PC-3 (cell line): ENCODE measurements at regions not wholly inside any gene's neighbourhood (a gene's known extent, or its start where the extent isn't known, plus 50 kb on each side); places are given as distances from the start of the nearest gene placed in this dataset.

Experiments used
- ATAC-seq: fragments of 200-7000 bp; cut with Tn5 transposase; 2 replicates; pipeline ENCODE4 v1.9.1; 2020; ENCODE audit warnings: mild to moderate bottlenecking, moderate library complexity
- BruUV-seq: library from RNA; stranded (reverse); fragments of 400-500 nt; replicated peaks from 2 replicates; lab custom pipeline; 2021; lab: Mats Ljungman, UMichigan
- CTCF ChIA-PET: fragments of 300-600 bp; sonication (Branson Sonifier 250); formaldehyde crosslinking; loops from one replicate; lab custom pipeline; 2022; ENCODE audit warnings: antibody characterized with exemption; lab: Charles Lee
- POLR2A ChIA-PET: fragments of 300-600 bp; sonication (Branson Sonifier 250); formaldehyde crosslinking; loops from one replicate; lab custom pipeline; 2022; ENCODE audit warnings: antibody characterized with exemption; ENCODE audit not compliant: unreplicated experiment; lab: Charles Lee
- DNase-seq: peaks from one replicate; pipeline ENCODE4 v3.0.0-alpha.2; 2015
- H2AFZ ChIP-seq: fragments of 300-600 bp; sonication (generic); 2 replicates; pipeline ENCODE4 v1.6.0; 2016; ENCODE audit warnings: antibody characterized with exemption, low read length
- H3F3A ChIP-seq: fragments of 300-600 bp; sonication (generic); one replicate; pipeline ENCODE4 v1.6.0; 2017; ENCODE audit warnings: antibody characterized with exemption, low read length, control low read depth, mild to moderate bottlenecking; ENCODE audit not compliant: unreplicated experiment
- H3K27ac ChIP-seq: fragments of 300-600 bp; sonication (generic); 2 replicates; pipeline ENCODE4 v1.5.1; 2016; ENCODE audit warnings: mild to moderate bottlenecking, low read length
- H3K27me3 ChIP-seq: fragments of 300-600 bp; sonication (generic); 2 replicates; pipeline ENCODE4 v1.6.1; 2016; ENCODE audit warnings: low read length, mixed read lengths
- H3K36me3 ChIP-seq: fragments of 300-600 bp; sonication (generic); 2 replicates; pipeline ENCODE4 v1.6.1; 2016; ENCODE audit warnings: low read depth, mixed run types, low read length, mixed read lengths
- H3K4me1 ChIP-seq: fragments of 300-600 bp; sonication (generic); 2 replicates; pipeline ENCODE4 v1.5.1; 2016; ENCODE audit warnings: low read length; ENCODE audit not compliant: insufficient read depth
- H3K4me2 ChIP-seq: fragments of 300-600 bp; sonication (generic); 2 replicates; pipeline ENCODE4 v1.6.0; 2016; ENCODE audit warnings: low read length
- H3K4me3 ChIP-seq: fragments of 300-600 bp; sonication (generic); 2 replicates; pipeline ENCODE4 v1.5.1; 2016; ENCODE audit warnings: mild to moderate bottlenecking, low read length, mixed read lengths
- H3K79me2 ChIP-seq: fragments of 300-600 bp; sonication (generic); 2 replicates; pipeline ENCODE4 v1.6.1; 2017; ENCODE audit warnings: low read length, mixed read lengths
- H3K9ac ChIP-seq: fragments of 300-600 bp; sonication (generic); 2 replicates; pipeline ENCODE4 v1.6.0; 2016; ENCODE audit warnings: mild to moderate bottlenecking, low read length
- H3K9me2 ChIP-seq: fragments of 300-600 bp; sonication (generic); replicated peaks from 2 replicates; pipeline ENCODE4 v1.6.1; 2016; ENCODE audit warnings: mixed run types, low read length, mixed read lengths
- H3K9me3 ChIP-seq: fragments of 300-600 bp; sonication (generic); 2 replicates; pipeline ENCODE4 v1.6.1; 2016; ENCODE audit warnings: low read length, mixed read lengths
- H4K20me1 ChIP-seq: fragments of 300-600 bp; sonication (generic); 2 replicates; pipeline ENCODE4 v1.6.1; 2016; ENCODE audit warnings: low read length, mixed read lengths
- EZH2 ChIP-seq: fragments of 300-600 bp; sonication (generic); IDR thresholded peaks from one replicate; pipeline ENCODE4 v1.6.1; 2017; ENCODE audit warnings: antibody characterized with exemption, mild to moderate bottlenecking, low read length; ENCODE audit not compliant: unreplicated experiment
- EZH2phosphoT487 ChIP-seq: fragments of 300-600 bp; sonication (generic); IDR thresholded peaks from 2 replicates; pipeline ENCODE4 v1.6.1; 2018; ENCODE audit warnings: mild to moderate bottlenecking, antibody characterized with exemption, low read length, borderline replicate concordance
- intact Hi-C: fragments of 100-400 bp; cut with micrococcal nuclease; formaldehyde crosslinking; loops from 2 replicates; pipeline ENCODE4 v1.9.0; 2023
- TF ChIP-seq, protein P1 (sequence below): fragments of 300-600 bp; sonication (generic); conservative IDR thresholded peaks from 2 replicates; pipeline ENCODE4 v1.5.1; 2017; ENCODE audit warnings: antibody characterized with exemption, low read depth, mild to moderate bottlenecking, low read length

DNA sequence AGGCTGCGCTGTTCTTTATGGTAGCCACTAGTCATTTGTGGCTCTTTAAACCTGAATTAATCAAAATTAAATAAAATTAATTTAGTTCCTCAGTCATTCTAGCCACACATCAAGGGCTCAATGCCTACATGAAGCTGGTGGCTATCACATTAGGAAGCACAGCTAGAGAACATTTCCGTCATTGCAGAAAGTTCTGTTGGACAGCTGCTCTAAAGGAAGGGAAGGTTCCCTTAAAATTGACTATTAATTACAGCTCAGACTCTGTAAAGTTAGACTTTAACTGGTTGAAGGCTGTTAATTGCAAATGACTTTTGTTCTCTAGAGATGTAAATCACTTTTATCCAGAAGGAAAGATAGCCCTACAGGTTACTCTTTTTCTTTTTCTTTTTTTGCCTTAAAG, 202.7 kb upstream of the ADAMTS9 start:
- Histone ChIP-seq H3K9me3 (no peaks in the 10 kb centered on the region), H3K79me2 (no peaks in the 10 kb centered on the region), H3K4me2 (no peak overlapping the region), H2AFZ (no peak overlapping the region), H3K9ac (no peak overlapping the region), H3K4me1 (no peaks in the 10 kb centered on the region), H3K36me3 (no peaks in the 10 kb centered on the region), H3K9me2 (no peaks in the 10 kb centered on the region), H3K4me3 (no peak overlapping the region), H4K20me1 (no peaks in the 10 kb centered on the region), H3K27me3 (no peaks in the 10 kb centered on the region), H3K27ac (no peak overlapping the region), H3F3A (no peaks in the 10 kb centered on the region)
- intact Hi-C loops = no loop called here
- no peak for DNase-seq
- TF ChIP-seq EZH2 (no peak), EZH2phosphoT487 (no peak)
- TF ChIP-seq, protein P1, sequence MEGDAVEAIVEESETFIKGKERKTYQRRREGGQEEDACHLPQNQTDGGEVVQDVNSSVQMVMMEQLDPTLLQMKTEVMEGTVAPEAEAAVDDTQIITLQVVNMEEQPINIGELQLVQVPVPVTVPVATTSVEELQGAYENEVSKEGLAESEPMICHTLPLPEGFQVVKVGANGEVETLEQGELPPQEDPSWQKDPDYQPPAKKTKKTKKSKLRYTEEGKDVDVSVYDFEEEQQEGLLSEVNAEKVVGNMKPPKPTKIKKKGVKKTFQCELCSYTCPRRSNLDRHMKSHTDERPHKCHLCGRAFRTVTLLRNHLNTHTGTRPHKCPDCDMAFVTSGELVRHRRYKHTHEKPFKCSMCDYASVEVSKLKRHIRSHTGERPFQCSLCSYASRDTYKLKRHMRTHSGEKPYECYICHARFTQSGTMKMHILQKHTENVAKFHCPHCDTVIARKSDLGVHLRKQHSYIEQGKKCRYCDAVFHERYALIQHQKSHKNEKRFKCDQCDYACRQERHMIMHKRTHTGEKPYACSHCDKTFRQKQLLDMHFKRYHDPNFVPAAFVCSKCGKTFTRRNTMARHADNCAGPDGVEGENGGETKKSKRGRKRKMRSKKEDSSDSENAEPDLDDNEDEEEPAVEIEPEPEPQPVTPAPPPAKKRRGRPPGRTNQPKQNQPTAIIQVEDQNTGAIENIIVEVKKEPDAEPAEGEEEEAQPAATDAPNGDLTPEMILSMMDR = no peak
- no peak for ATAC-seq
- POLR2A ChIA-PET = no interaction called here
- no TSS peak for BruUV-seq
- CTCF ChIA-PET = no interaction called here

DNA sequence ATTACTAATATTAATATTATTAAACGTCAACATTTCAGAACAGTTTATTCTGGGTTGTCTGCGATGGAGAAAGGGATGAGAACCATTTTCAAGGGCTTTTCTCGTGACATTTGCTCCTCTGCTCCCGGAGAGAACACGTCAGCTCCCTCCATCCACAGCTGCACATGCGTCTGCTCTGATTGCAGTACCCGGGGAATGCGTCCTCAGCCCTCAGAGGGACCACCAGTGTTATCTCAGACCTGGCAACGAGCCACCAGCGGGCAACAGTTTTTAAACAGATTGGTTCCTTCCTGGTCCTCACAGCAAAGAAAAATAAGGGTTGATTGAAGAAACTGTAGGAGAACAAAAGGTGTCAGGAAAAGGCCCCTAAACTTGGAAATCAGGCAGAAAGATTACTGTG, 202.2 kb upstream of the ADAMTS9 start:
- no peak overlapping the region for H2AFZ ChIP-seq
- ATAC-seq (no peak), DNase-seq (no peak)
- H3K36me3 ChIP-seq = no peaks in the 10 kb centered on the region
- no peaks in the 10 kb centered on the region for H4K20me1 ChIP-seq
- no peak overlapping the region for H3K9ac ChIP-seq
- no peak overlapping the region for H3K4me2 ChIP-seq
- H3K9me3 ChIP-seq = no peaks in the 10 kb centered on the region
- TF ChIP-seq EZH2 (no peak), EZH2phosphoT487 (no peak)
- TF ChIP-seq, protein P1 = no peak
- ChIA-PET CTCF (no interaction called here), POLR2A (no interaction called here)
- H3K9me2 ChIP-seq = no peaks in the 10 kb centered on the region
- intact Hi-C loops = no loop called here
- H3K27me3 ChIP-seq = no peaks in the 10 kb centered on the region
- no peaks in the 10 kb centered on the region for H3K79me2 ChIP-seq
- H3K4me1 ChIP-seq = no peaks in the 10 kb centered on the region
- no peak overlapping the region for H3K27ac ChIP-seq
- H3K4me3 ChIP-seq = no peak overlapping the region
- no TSS peak for BruUV-seq
- no peaks in the 10 kb centered on the region for H3F3A ChIP-seq

DNA sequence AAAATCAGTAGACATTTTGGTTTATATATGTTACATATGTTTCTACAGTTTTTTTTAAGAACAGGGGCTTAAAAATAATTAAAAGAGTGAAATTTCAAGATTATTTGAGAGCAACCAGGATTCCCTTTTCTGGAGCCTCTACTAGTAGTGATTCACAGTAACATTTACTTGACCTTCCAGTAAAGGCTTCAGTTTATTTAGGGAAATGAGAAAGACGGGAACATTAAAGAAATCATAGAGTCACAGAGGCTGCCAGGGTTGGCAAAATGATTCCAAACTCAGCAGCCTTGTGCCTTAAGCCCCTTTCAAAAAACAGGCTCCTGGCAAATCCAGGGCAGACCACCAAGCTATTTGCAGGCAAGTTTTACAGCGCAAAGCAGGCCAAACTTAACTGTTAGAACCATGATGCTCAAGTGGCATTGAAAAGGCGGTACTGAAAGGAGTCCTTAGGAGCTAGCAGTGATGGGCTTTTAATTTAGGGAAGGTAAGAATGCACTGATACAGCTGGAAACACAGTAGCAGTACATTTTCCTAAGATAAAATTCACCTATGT, 201.1 kb upstream of the ADAMTS9 start:
- POLR2A ChIA-PET = no interaction called here

More for the DNA sequence above, 201.1 kb upstream of the ADAMTS9 start:
- Histone ChIP-seq H3K9me3 (no peaks in the 10 kb centered on the region), H3K4me2 (no peak overlapping the region), H3F3A (no peaks in the 10 kb centered on the region), H3K4me3 (no peak overlapping the region), H4K20me1 (no peaks in the 10 kb centered on the region), H3K79me2 (no peaks in the 10 kb centered on the region), H3K36me3 (no peaks in the 10 kb centered on the region), H2AFZ (no peak overlapping the region), H3K4me1 (no peaks in the 10 kb centered on the region), H3K9me2 (no peaks in the 10 kb centered on the region), H3K9ac (no peak overlapping the region), H3K27ac (no peak overlapping the region), H3K27me3 (no peaks in the 10 kb centered on the region)
- TF ChIP-seq EZH2phosphoT487 = no peak
- TF ChIP-seq EZH2 = no peak
- TF ChIP-seq, protein P1 = no peak
- ATAC-seq = no peak
- no peak for DNase-seq
- intact Hi-C loops = no loop called here
- no TSS peak for BruUV-seq
- CTCF ChIA-PET = no interaction called here
